NOMO-1 (cell line): ENCODE measurements at regions not wholly inside any gene's neighbourhood (a gene's known extent, or its start where the extent isn't known, plus 50 kb on each side); places are given as distances from the start of the nearest gene placed in this dataset.

ENCODE experiments used
- DNase-seq, 2 experiments: peaks; one replicate each; lab custom pipeline; 2025; ENCODE audit not compliant: unreplicated experiment in 2 of 2; lab: John Stamatoyannopoulos, UW

DNA sequence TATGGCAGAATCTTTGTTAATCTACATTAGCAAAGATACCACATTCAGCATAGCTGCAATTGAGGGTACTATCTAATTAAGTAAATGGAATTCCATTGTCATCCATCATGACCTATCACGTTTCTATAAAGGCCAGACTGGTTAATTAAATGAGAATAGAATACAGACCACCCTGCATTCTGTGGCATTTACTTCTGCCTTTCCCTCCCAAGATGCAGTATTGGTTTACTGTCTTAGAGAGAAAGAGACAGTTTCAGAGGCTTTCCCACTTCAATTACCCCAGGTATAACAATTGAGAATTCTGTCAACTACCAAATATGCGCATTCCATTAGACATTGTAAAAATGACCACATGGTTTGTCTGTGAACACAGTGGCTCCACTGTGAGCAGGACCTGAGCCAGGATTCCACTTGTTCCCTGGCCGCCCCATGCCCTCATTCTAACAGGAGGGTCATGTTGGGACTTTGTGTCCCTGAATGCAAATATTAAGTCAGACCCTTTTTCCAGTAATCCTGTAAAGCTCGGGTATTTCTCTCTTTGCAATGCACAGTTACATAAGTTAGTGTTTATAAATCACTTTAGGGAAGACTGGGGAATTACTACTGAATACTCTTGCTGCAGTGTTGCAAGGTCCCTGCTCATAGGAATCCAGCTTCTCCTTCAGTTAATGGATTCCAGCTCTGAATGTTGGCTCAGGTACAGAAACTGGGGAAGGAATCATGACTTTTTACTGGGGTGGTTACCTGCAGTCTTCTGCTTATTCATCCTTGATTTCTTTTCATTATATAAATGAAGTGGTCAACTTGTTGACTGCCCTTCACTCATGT, 261.0 kb downstream of the PDGFC start:
- no peak for DNase-seq

DNA sequence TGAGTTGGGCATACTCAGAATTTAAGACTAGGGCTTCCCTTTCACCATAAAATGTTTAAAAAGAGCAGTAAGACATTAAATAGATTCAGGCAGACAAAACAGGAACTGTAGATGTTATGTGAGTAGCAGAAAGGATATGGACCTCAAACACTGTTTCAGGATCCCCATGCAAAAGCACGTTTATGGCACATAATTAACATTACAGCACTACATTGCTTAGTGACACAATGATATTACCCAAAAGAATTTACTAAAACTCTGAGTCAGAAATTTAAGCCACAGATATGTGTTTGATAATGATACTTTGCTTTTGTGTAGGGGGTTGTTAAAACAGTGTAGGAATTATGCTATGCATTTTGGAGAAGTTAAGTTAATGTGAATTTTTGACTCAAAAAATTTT, 266.3 kb downstream of the PDGFC start:
- peak in 1 of 2 experiments; percentile 32 for DNase-seq

DNA sequence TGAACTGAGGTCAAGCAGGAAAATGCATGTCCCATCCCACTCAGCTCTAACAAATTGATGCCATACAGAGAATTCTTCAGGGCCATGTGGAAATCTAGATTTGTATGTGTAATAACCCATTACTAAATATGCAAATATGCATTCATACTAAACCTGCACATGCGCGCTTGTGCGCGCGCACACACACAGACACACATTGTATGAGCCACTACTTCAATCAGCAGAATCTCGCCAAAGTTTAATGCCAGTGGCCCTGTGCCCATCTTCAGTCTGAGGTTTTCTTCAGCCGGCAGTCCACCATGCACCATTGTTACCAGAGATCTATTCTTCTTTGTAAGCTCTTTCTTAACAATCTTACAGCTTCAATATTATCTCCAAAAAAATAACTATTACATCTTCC, 276.4 kb downstream of the PDGFC start:
- DNase-seq, result no peak

DNA sequence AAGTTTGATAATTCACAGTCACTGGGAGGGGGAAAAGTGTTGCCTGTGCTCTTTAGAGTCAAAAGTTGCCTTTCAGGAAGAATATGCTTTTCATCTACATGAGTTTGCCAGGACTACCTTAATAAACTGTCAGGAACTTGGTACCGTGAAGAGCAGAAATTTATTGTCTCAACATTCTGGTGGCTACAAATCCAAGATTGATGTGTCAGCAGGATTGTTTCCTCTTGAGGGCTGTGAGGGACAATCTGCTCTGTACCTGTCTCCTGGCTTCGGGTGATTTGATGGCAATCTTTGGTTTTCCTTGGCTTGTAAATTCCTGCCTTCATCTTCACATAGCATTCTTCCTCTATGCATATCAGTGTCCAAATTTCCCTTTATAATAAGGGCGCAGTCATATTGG, 277.2 kb downstream of the PDGFC start:
- DNase-seq, result no peak

DNA sequence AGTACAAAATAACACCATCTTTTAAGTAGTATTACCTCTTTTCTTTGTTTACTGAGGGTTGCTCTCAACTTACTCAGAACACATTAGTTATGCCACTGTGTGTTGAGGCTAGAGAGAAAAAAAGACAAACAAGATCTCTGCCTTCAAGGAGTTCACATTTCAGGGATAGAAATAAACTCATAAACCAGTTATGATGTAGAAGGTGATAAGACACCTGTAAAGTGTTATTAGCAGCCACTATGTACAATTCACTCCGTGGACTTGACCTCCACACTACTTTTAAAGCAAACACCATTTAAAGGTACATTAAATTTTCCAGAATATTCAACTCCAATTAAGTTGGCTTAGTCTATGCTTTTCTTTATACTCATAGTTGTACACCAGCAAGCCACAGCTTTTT, 278.0 kb downstream of the PDGFC start:
- DNase-seq, result no peak

DNA sequence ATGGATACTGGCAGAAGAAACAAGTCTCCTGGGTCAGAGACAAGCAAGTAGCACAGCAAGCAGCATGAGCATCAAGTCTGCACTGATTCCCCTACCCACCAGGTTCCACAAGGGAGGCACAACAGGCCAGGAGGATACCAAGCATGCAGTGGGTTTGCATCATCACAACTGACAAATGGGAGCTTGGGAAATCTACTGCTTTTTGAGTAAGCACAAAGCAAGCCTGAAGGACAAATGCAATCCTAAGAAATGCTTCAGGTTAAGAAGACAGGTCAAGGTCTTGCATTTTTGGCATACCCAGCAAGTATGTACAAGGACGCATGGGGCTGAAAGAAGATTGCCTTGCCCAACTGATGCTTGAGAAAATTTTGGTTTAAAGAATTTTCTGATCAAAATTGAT, 279.6 kb downstream of the PDGFC start:
- no peak for DNase-seq

DNA sequence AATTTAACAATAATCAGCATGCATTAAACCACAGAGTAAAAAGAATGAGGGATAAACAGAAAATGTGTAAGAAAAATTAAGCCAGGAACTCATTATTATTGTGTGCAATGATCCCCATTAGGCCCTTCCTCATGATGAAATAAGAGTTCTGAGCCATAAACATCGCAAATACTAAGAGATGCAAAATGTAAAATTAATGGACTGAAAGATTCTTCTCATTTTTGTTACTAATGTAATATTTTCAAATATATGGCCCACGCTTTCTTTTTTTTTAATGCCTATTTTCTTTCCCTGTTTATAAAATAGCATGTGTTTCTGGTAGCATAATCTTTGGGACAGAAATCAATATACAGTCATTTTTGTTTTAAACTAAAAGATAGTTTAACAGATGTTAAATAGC, 281.0 kb downstream of the PDGFC start:
- no peak for DNase-seq

DNA sequence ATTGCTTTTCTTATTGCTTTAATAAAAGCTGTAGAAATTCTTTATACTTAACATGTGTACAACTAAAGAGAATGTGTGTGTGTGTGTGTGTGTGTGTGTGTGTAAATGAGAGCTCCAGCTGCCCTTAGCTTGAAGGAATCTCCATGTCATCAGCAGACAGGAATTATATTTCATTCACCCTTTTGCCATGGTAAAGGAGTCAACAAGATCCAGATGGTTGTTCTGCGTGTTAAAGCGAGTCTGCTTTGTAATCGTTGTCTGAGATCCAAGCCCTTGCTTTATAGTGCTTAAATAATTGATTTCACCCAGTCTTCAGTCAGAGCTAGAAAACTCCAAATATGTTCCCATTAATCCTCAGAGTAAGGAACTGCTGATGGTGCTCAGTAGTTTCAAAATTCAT, 285.5 kb downstream of the PDGFC start:
- DNase-seq, result no peak

DNA sequence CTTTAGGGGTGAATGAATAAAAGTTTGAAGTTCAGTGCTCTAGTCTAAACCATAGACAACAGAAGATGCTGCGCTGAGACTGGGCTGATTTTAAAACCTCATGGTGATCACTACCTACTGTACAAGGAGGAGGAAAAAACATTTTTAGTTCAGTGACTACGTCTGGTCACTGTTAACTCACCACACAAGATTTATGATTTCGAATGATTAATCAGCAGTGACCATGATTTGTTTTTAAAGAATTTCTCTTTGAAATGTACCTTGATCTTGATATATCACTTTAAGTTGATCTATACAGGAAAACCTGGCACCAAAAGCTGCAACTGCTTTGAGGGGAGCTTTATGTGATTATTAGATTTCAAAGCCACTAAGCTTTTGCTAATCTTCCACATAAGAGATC, 286.3 kb downstream of the PDGFC start:
- no peak for DNase-seq

DNA sequence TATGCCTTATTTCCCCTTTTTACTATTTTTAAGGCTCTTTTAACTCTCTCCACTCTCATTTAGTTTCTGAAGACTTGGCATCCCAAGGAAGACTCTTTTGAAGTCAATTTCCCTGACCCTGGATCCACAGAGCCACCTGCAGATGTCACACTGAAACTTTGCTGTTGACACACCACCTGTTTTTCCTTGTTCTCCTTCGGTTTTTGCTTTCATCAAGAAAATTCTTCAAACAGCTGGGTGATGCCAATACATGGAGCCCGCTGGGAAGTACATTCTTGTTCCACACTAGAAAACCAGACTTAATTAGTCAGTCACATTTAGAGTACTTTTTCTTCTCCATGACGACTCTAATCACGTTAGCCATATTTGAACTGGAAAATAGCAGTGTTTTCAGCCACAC, 293.9 kb downstream of the PDGFC start:
- DNase-seq, result no peak

DNA sequence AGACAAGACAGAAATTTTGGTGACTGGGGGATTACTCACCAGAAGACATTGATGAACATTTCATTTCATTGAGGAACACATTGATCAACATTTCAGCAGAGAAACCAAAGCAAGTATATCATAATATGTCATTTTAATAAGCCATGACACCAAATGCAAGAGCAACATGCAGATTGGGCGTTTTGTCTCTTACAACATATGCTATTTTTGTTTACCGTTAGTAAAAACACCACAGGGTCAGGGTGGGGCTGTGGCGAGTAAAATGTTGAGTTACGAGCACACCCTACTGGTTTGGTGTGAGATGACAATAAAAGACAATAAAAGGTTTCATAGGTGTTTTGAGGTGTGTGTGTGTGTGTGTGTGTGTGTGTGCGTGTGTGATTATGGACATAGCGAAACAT, 294.5 kb downstream of the PDGFC start:
- DNase-seq, result peak; percentile 9 to 40

DNA sequence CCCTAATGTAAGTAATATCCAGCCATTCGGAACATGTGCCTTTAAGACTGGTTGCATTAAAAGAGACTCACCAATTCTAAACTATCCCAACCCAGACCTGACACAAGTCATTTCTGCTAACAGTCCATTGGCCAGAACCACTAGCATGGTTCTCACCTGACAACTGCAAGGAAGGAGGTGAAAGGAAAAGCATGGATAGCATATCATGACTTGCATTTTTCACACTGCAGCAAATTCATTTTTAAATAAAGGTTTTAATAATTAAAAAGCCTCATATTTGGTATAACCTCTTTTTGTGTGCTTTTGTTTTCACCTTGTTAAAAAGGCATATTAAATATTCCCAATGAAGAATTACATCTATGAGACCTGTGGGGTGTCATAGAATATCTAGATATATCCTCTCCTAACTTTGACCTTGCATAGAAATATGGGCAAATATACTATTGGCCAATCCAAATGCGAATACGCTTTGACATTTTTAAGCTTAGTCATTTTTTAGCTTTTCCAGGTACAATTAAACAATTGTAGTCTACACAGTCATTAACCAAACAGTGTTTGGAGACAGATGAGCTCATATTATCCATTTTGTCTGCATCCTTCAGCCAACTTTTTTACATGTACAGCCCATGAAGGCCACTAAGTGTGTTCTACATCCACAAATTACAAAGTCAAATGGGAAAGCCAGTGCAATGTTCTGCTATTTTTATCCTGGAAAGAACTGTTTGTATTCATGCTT, 295.3 kb downstream of the PDGFC start:
- no peak for DNase-seq

DNA sequence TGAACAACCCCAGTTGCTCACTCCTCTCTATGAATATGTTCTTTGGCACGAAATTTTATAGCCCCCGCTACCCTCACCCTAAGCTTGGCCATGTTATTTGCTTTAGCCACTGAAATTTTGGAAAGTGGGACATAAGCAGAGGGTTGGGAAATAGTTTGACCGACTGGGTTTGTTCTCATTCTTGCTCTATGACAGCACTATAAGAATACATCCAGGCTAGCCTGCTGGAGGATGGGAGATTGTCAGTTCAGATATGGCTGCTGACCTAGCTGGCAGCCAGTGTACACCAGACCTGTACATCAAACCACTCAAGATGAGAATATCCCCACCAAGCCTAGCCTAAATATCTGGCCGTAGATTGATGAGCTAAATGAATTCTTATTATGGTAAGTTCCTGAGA, 298.1 kb downstream of the PDGFC start:
- no peak for DNase-seq

DNA sequence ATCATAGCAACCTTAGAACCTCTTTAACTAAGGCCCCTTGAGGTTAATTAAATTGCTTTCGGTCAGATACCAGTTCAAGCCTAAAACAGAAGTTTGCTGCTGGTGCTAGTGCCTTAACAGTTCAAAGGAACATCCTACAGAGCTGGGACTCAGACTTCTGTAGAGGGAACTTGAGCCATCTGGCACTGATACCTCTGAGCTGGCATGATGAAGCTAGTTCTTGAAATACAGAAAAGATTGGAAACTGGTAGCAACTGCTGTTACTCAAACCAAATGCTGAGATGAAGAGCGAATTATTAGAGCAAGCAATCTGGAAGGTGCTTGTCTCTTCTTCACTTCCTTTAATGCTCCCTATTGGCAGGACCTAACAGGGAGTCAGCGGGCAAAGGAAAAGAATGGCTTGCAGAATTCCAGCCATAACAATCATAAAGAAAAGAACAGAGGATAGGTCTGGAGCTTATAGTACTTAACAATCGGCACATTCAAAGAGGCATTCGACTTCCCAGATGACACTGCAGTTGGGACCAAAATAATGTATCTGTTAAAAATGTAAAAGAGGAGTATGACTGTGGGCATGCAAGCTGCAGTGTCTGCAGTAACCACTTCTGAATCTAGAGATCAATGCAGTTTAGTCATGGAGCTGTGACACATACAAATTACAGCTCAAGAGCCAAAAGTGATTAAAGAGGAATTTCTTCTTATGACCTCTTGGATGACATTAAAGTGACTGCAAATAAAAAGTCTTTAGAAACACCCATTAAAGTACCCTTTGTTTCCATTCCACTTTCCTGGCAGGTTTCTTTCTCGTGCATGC, 298.9 kb downstream of the PDGFC start:
- no peak for DNase-seq

DNA sequence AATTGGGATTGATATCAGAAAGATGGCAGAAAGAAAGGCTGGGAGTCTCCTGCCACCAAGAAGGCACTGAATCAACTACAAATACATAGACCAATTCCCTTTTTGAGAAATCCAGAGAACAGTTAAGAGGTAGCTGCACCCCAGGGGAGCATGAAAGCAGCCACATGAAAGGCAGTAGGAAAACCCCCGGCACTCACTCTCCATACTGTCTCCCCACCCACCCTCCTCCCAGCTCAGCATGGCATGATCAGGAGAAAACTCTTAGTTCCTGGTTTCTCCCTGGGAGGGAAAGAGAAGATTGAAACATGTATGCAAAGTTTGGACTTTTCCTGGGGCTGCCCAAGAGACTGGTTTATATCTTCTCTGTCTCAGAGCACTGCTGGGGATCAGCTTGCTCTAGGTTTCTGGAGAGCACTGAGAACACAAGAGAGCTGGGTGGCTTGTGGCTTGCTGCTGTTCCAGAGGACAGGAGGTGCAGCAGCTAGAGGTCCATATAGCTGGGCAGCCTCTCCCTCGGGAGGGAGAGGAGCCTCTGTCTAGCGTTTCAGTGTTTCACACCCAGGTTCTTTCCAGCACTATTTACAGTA, 305.7 kb downstream of the PDGFC start:
- no peak for DNase-seq

DNA sequence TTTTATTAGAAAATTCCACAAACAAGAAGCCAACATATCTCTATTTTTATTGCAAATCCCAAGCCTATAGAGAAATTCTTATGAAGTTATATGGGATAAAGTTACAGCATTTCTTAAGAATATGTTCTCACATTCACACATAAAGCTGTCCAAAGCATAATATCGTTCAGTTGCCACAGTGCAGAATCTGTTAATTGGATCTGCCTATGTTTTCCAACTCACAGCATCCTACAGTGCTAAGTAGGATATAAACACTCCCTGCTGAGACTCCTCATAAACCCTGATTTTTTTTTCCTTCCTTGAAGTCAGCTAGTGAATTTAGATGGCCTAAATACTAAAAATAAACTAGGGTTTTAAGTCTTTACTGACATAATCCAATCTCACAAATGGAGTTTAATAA, 307.9 kb downstream of the PDGFC start:
- DNase-seq, result no peak

DNA sequence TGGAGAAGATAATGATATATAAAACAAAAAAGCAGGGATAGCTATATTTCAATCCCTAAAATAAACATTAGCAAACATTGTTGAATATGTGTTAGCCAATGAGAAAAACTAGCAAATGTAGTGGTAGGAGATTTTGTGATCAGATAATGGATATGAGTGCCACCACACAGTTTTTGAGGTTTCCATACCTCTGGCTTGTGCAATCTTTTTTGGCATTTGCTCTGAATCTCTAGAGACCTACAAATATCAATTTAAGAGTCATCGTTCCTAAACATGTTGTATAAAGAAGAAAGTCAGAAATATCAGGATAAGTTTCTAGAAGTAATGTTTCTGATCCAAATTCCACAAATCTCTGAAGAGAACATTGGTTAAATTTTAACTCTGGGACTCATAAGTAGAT, 308.7 kb downstream of the PDGFC start:
- no peak for DNase-seq

DNA sequence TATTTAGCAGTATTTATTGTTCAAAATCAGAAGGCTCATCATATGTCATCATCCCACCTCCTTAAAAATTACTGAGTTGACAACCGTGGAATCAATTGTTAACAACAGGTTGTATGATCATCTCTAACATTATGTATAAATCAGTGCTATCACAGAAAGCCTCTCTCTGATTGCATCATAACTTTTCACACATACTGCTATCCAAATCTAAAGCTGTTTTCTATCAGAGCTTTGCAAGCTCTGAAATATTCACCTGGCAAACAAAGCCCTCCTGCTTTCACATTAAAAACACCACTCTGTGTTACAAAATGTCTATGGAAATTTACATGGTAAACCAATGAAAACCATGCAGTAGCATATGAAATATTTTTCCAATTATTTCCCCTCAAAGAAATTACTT, 310.0 kb downstream of the PDGFC start:
- no peak for DNase-seq

DNA sequence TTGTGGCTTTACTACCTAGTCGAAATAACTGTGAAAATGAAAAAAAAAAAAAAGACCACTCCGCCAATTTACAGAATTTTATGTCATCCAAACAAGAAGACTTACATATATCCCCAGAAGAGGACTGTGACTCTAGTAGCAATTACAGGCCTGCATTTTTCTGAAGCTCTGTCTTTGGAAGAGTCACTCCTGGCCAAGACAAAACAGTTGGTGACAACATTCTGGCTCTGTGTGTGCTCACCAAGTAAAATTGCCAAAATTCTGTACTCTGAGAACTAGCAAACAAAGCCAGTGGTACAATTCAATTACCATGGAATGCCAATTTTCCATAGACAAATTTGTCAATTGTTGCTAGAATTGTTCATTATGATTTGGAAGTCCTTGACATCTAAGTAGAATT, 311.1 kb downstream of the PDGFC start:
- no peak for DNase-seq

DNA sequence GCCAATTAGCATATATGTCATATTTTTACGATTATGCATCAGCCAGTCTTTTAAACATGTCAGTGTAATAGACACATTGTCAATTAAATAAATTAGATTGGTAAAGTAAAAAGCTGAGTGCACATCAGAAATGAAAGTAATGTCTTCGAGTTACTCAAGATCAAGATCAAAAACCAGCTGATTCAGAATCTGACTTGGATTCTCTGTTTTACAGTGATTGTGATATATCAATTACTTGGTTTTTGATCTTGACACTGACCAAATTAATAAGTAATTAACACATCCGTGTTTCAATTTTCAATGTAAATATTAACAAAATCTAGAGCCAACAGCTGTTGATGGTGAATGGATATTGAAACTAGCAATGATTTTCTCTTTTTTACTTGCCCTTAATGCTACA, 311.6 kb downstream of the PDGFC start:
- no peak for DNase-seq

DNA sequence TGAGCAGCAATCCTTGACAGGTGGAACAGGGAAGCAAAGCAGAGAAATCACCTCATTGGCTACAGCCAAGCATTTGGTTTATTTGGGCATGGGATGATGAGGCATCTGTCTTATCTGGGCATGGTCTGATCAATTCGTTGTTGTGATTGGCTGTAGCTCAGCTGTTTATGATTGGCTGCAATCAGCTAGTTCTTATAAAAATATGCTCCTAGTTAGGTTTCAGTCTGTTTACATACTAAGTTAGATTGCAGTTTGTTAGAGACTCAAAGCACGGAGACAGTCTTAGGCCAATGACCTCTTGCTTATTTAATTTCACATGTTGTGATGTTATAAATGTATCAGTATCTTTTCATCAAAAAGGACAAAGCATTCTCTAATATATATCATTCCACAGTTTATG, 312.0 kb downstream of the PDGFC start:
- DNase-seq, result no peak
